Uterus (tissue), 2 donors: ENCODE measurements at regions not wholly inside any gene's neighbourhood (a gene's known extent, or its start where the extent isn't known, plus 50 kb on each side); places are given as distances from the start of the nearest gene placed in this dataset.

Experiments
- POLR2A ChIP-seq, 2 donors: fragments of 450-650 bp; IDR thresholded peaks; one replicate each; pipeline ENCODE4 v1.6.1; 2016; ENCODE audit warnings: antibody characterized with exemption in 2 of 2, mild to moderate bottlenecking in 1 of 2, moderate library complexity in 1 of 2
- TF ChIP-seq, protein P1 (sequence below), 4 experiments: fragments of 200-600 bp in 2 of 4; fragments of 450-650 bp in 2 of 4; sonication (generic) in 2 of 4; IDR thresholded peaks; one replicate each; pipeline ENCODE4 v1.5.1; 2016 to 2019; ENCODE audit warnings: antibody characterized with exemption in 4 of 4, mild to moderate bottlenecking in 2 of 4, moderate library complexity in 1 of 4

DNA sequence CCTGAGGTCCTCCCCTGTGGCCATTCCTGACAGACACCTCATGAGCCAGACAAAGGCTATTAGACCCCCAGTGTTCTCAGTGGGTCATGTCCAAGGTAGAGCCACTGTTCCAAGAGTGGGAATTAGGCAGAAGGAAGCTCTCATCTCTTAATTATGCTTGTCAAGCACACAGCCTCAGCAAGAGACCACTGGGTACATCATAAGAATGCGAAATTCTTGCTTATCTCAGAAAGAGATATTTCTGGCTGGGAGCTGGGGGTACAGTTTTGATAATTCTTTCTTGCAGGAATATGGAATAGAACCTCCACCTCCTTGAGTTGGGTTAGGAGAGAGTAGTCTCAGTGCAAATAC is 1280.0 kb upstream of the CNTN5 start:
- TF ChIP-seq, protein P1, sequence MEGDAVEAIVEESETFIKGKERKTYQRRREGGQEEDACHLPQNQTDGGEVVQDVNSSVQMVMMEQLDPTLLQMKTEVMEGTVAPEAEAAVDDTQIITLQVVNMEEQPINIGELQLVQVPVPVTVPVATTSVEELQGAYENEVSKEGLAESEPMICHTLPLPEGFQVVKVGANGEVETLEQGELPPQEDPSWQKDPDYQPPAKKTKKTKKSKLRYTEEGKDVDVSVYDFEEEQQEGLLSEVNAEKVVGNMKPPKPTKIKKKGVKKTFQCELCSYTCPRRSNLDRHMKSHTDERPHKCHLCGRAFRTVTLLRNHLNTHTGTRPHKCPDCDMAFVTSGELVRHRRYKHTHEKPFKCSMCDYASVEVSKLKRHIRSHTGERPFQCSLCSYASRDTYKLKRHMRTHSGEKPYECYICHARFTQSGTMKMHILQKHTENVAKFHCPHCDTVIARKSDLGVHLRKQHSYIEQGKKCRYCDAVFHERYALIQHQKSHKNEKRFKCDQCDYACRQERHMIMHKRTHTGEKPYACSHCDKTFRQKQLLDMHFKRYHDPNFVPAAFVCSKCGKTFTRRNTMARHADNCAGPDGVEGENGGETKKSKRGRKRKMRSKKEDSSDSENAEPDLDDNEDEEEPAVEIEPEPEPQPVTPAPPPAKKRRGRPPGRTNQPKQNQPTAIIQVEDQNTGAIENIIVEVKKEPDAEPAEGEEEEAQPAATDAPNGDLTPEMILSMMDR (IDR thresholded peaks at IDR 0.05): no peak
- no peak for TF ChIP-seq POLR2A (IDR thresholded peaks at IDR 0.05)
